ENCODE measurements at regions not wholly inside any gene's neighbourhood (a gene's known extent, or its start where the extent isn't known, plus 50 kb on each side); places are given as distances from the start of the nearest gene placed in this dataset.

GRCh38 chr3:194816748-194817591 is 131.3 kb downstream of the FAM43A start:
- TF ChIP-seq GATA2 (IDR thresholded peaks at IDR 0.05; ENCODE audit: low read depth, low read length) (no peak), GATA3 (IDR thresholded peaks at IDR 0.05; ENCODE audit: low read depth, low read length) (no peak)

Data from SH-SY5Y (cell line).